ENCODE measurements at regions not wholly inside any gene's neighbourhood (a gene's known extent, or its start where the extent isn't known, plus 50 kb on each side); places are given as distances from the start of the nearest gene placed in this dataset.
"Not testable (repeated sequence)": the region's sequence is repeated elsewhere in the genome, so short reads cannot be mapped to it uniquely, and the experiment has no call there.

DNA sequence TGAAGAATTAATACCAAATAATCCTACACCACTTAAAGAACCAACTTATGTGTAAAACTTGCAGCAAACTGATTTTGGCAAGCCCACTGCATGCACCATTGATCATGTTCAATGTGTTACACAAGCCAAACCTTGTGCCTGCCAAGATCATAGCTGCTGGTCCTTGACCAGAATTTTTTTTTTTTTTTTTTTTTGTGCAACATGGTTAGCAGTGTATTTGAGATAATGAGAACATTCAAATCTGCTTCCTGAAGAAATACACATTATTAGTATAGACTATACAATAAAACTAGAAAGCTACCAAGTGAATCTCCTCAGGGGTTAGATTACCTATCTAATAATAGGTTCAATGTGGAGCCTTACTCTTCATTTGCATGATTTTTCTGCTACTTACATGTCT lies 421.0 kb downstream of the MRPL39 start:
- no peak for FAIRE-seq
- H3K27me3 ChIP-seq (ENCODE audit: control insufficient read depth, extremely low read depth, insufficient read depth, low read length) = no peaks in the 10 kb centered on the region
- H3K4me3 ChIP-seq (ENCODE audit: control insufficient read depth in 2 of 3, extremely low read depth in 1 of 3, insufficient read depth in 2 of 3, low read depth in 1 of 3, low read length in 3 of 3) = no peak overlapping the region
- dilution Hi-C loops (cut with MboI; ENCODE audit: extremely low pct_ligation_motif_present, low sequenced_read_pairs) = no loop called here
- H3K4me2 ChIP-seq (ENCODE audit: control insufficient read depth, extremely low read depth, insufficient read depth, low read depth, low read length) = no peak overlapping the region
- TF ChIP-seq CTCF (optimal IDR thresholded peaks at IDR 0.05 in 1 of 3, IDR thresholded peaks at IDR 0.05 in 1 of 3, conservative IDR thresholded peaks at IDR 0.05 in 1 of 3; ENCODE audit: extremely low read depth in 1 of 3, insufficient read depth in 2 of 3, low read length in 3 of 3) (no peak), EZH2 (IDR thresholded peaks at IDR 0.05; ENCODE audit: low read length) (no peak)
- DNase-seq (ENCODE audit: low read depth, low spot score) = no peak
- H3K27ac ChIP-seq (ENCODE audit: control insufficient read depth, insufficient read depth, low read length) = no peak overlapping the region
- H3K9me1 ChIP-seq (ENCODE audit: control insufficient read depth, extremely low read depth, insufficient read depth, low read length) = no peaks in the 10 kb centered on the region
- H3K79me2 ChIP-seq (ENCODE audit: control insufficient read depth, insufficient read depth, low read length) = no peaks in the 10 kb centered on the region
- H3K36me3 ChIP-seq (ENCODE audit: control insufficient read depth in 2 of 2, extremely low read depth in 1 of 2, insufficient read depth in 2 of 2, low read length in 2 of 2) = no peaks in the 10 kb centered on the region
- H2AFZ ChIP-seq (ENCODE audit: control insufficient read depth, low read length) = no peak overlapping the region
- H3K9ac ChIP-seq (ENCODE audit: control insufficient read depth, extremely low read depth, insufficient read depth, low read length) = no peak overlapping the region
- no peaks in the 10 kb centered on the region for H4K20me1 ChIP-seq (ENCODE audit: control insufficient read depth, extremely low read depth, insufficient read depth, low read length)
- no peaks in the 10 kb centered on the region for H3K4me1 ChIP-seq (ENCODE audit: control insufficient read depth, extremely low read depth, insufficient read depth, low read length)
- H3K9me3 ChIP-seq (ENCODE audit: control insufficient read depth, low read depth, low read length) = no peaks in the 10 kb centered on the region

DNA sequence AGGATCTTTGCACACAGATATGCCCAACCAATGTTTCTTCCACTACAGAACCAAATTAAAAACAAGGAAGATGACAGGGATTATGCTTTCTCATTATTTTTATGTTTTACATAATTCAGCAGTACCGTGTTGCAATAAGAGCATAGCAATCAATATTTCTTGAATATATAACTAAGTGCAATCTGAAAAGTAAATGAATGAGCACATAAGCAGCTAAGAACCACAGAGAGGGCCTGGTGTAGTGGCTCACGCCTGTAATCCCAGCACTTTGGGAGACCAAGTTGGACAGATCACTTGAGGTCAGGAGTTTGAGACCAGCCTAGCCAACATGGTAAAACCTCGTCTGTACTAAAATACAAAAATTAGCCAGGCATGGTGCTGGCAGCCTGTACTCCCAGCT lies 423.7 kb downstream of the MRPL39 start:
- TF ChIP-seq CTCF (optimal IDR thresholded peaks at IDR 0.05 in 1 of 3, IDR thresholded peaks at IDR 0.05 in 1 of 3, conservative IDR thresholded peaks at IDR 0.05 in 1 of 3; ENCODE audit: extremely low read depth in 1 of 3, insufficient read depth in 2 of 3, low read length in 3 of 3) (no peak), EZH2 (IDR thresholded peaks at IDR 0.05; ENCODE audit: low read length) (no peak)
- no peaks in the 10 kb centered on the region for H3K36me3 ChIP-seq (ENCODE audit: control insufficient read depth in 2 of 2, extremely low read depth in 1 of 2, insufficient read depth in 2 of 2, low read length in 2 of 2)
- FAIRE-seq = no peak
- H3K4me2 ChIP-seq (ENCODE audit: control insufficient read depth, extremely low read depth, insufficient read depth, low read depth, low read length) = no peak overlapping the region
- no peaks in the 10 kb centered on the region for H3K9me1 ChIP-seq (ENCODE audit: control insufficient read depth, extremely low read depth, insufficient read depth, low read length)
- no peaks in the 10 kb centered on the region for H3K4me1 ChIP-seq (ENCODE audit: control insufficient read depth, extremely low read depth, insufficient read depth, low read length)
- no peak overlapping the region for H2AFZ ChIP-seq (ENCODE audit: control insufficient read depth, low read length)
- H3K9me3 ChIP-seq (ENCODE audit: control insufficient read depth, low read depth, low read length) = no peaks in the 10 kb centered on the region
- no peaks in the 10 kb centered on the region for H3K27me3 ChIP-seq (ENCODE audit: control insufficient read depth, extremely low read depth, insufficient read depth, low read length)
- H3K79me2 ChIP-seq (ENCODE audit: control insufficient read depth, insufficient read depth, low read length) = no peaks in the 10 kb centered on the region
- H3K4me3 ChIP-seq (ENCODE audit: control insufficient read depth in 2 of 3, extremely low read depth in 1 of 3, insufficient read depth in 2 of 3, low read depth in 1 of 3, low read length in 3 of 3) = no peak overlapping the region
- dilution Hi-C loops (cut with MboI; ENCODE audit: extremely low pct_ligation_motif_present, low sequenced_read_pairs) = no loop called here
- no peak overlapping the region for H3K9ac ChIP-seq (ENCODE audit: control insufficient read depth, extremely low read depth, insufficient read depth, low read length)
- DNase-seq (ENCODE audit: low read depth, low spot score) = no peak
- H3K27ac ChIP-seq (ENCODE audit: control insufficient read depth, insufficient read depth, low read length) = no peak overlapping the region
- no peaks in the 10 kb centered on the region for H4K20me1 ChIP-seq (ENCODE audit: control insufficient read depth, extremely low read depth, insufficient read depth, low read length)

- H3K27ac ChIP-seq (ENCODE audit: control insufficient read depth, insufficient read depth, low read length); H2AFZ ChIP-seq (ENCODE audit: control insufficient read depth, low read length); H3K9ac ChIP-seq (ENCODE audit: control insufficient read depth, extremely low read depth, insufficient read depth, low read length); H3K9me3 ChIP-seq (ENCODE audit: control insufficient read depth, low read depth, low read length); H3K79me2 ChIP-seq (ENCODE audit: control insufficient read depth, insufficient read depth, low read length); FAIRE-seq; H3K4me2 ChIP-seq (ENCODE audit: control insufficient read depth, extremely low read depth, insufficient read depth, low read depth, low read length); dilution Hi-C loops (cut with MboI; ENCODE audit: extremely low pct_ligation_motif_present, low sequenced_read_pairs); H3K4me1 ChIP-seq (ENCODE audit: control insufficient read depth, extremely low read depth, insufficient read depth, low read length); DNase-seq (ENCODE audit: low read depth, low spot score); H3K4me3 ChIP-seq (ENCODE audit: control insufficient read depth in 2 of 3, extremely low read depth in 1 of 3, insufficient read depth in 2 of 3, low read depth in 1 of 3, low read length in 3 of 3); H3K9me1 ChIP-seq (ENCODE audit: control insufficient read depth, extremely low read depth, insufficient read depth, low read length); H4K20me1 ChIP-seq (ENCODE audit: control insufficient read depth, extremely low read depth, insufficient read depth, low read length); H3K27me3 ChIP-seq (ENCODE audit: control insufficient read depth, extremely low read depth, insufficient read depth, low read length); H3K36me3 ChIP-seq (ENCODE audit: control insufficient read depth in 2 of 2, extremely low read depth in 1 of 2, insufficient read depth in 2 of 2, low read length in 2 of 2): not testable (repeated sequence)
Measured at GRCh38 chr21:25181690-25182089, 425.6 kb downstream of the MRPL39 start.

All from keratinocyte (primary cell).